LNCaP clone FGC (cell line): ENCODE measurements at regions not wholly inside any gene's neighbourhood (a gene's known extent, or its start where the extent isn't known, plus 50 kb on each side); places are given as distances from the start of the nearest gene placed in this dataset.
A peak's percentile ranks its signal among the peaks of the same experiment; 100 is the strongest.

Experiments used
- DNase-seq: peaks from one replicate; pipeline ENCODE4 v3.0.0-alpha.2; 2011; ENCODE audit warnings: low read depth
- H3K4me3 ChIP-seq: 2 replicates; pipeline ENCODE4 v1.5.1; 2011; ENCODE audit warnings: mild to moderate bottlenecking, low read depth, low read length, control low read depth
- TF ChIP-seq, protein P1 (sequence below): IDR thresholded peaks from 2 replicates; pipeline ENCODE4 v1.5.1; 2012; ENCODE audit warnings: mild to moderate bottlenecking; ENCODE audit not compliant: control insufficient read depth, insufficient read depth; ENCODE audit errors: extremely low read depth

DNA sequence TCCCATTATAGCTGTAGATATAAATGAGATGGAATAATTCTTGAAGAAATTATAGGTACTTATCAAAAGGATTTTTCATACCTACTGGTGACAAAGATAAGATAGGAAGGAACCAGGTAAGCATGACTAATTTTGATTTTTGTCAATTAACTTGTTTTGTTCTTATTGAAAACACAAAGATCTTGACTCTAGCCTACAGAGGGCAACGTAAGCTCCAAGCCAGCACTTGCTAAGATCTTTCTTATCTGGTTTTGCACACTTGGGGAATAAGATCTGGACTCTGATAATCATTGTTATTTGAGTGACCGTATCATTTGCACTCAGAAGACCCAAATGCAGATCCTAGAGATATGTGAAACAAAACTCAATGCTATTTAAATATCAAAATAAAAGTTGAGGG, 223.4 kb downstream of the VEGFC start:
- no peak overlapping the region for H3K4me3 ChIP-seq
- TF ChIP-seq, protein P1, sequence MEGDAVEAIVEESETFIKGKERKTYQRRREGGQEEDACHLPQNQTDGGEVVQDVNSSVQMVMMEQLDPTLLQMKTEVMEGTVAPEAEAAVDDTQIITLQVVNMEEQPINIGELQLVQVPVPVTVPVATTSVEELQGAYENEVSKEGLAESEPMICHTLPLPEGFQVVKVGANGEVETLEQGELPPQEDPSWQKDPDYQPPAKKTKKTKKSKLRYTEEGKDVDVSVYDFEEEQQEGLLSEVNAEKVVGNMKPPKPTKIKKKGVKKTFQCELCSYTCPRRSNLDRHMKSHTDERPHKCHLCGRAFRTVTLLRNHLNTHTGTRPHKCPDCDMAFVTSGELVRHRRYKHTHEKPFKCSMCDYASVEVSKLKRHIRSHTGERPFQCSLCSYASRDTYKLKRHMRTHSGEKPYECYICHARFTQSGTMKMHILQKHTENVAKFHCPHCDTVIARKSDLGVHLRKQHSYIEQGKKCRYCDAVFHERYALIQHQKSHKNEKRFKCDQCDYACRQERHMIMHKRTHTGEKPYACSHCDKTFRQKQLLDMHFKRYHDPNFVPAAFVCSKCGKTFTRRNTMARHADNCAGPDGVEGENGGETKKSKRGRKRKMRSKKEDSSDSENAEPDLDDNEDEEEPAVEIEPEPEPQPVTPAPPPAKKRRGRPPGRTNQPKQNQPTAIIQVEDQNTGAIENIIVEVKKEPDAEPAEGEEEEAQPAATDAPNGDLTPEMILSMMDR, result no peak
- DNase-seq, result no peak

DNA sequence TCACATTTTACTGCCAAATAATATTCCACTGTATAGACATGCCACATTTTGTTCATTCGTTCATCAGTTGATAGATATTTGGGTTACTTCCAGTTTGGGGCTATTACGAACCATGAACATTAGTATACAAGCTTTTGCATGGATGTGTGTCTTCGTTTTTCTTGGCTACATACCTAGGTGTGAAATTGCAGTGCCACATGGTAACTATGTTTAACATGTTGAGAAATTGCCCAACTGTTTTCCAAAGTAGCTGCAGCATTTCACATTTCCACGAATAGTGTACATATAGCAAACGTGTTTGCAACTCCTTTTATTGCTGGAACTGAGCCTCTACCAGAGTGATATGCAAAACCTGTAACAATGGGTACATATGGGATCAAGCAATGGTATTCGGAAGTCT, 221.5 kb downstream of the VEGFC start:
- TF ChIP-seq, protein P1, result no peak
- H3K4me3 ChIP-seq, result no peak overlapping the region
- DNase-seq, result no peak

DNA sequence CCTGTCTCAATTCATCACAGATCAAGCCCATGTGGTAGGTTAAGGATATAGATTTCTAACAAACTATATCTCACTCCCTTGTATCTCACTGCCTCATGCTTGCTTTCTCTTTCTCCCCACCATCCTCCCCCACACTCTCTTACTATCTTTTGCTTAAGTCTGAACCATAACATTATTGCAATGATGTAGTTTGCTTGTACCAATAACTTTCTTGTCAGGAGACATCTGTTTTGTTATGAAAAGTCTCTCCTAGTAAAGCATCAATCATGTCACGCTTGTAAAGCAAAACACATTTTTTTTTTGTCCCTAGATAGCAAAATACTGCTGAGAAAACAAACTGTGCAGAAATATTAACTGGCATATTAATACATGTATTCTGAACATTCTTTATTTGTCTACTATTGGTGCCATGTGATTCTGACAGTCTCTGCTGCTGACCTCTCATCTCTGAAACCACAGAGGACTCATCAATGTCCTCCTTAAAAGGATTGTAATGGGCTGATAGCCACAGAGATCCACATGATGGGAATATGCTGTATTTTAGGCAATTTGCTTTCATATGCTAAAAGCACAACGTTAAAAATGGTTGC, 217.5 kb downstream of the VEGFC start:
- TF ChIP-seq, protein P1, result no peak
- DNase-seq, result no peak
- no peak overlapping the region for H3K4me3 ChIP-seq

DNA sequence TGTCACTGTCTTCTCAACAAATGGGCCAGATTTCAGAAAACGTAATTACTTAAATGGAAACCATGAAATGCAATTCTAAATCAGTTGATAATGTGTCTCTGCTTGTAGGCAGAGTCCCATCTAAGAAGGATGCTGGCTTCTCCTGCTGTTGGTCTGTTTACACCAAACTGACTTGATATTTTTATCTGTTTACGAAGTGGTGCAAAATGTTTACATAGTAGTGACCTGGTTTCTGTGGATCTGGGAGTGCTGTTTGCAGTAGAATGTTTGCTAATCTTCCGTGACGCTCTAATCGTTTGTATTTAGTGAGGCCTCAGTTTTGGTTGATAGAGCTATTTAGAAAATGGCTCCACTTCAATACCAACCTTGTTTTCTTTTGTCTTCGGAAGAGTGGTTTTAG, 213.5 kb downstream of the VEGFC start:
- DNase-seq, result peak; percentile 68
- TF ChIP-seq, protein P1, result no peak

DNA sequence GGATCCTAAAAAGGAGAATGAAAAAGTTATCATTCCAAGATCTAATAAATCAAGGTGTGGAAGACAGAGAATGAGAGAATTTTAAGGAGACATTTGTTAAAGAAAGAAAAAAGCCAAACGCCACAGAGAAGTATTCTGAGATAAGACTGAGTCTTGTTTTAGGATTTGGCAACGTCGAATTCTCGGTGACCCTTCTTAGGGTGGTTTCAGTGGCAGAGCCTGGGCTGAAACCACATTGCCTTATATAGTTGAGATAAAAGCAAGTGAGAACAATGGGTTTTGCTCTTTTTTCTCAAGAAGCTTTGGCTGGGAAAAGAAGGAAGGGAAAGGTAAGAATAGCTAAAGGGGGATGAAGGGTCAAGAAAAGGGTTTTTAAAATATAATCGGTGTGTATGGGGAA, 209.4 kb downstream of the VEGFC start:
- TF ChIP-seq, protein P1, result no peak
- no peak overlapping the region for H3K4me3 ChIP-seq
- no peak for DNase-seq

More for the DNA sequence above, 213.5 kb downstream of the VEGFC start:
- no peak overlapping the region for H3K4me3 ChIP-seq

DNA sequence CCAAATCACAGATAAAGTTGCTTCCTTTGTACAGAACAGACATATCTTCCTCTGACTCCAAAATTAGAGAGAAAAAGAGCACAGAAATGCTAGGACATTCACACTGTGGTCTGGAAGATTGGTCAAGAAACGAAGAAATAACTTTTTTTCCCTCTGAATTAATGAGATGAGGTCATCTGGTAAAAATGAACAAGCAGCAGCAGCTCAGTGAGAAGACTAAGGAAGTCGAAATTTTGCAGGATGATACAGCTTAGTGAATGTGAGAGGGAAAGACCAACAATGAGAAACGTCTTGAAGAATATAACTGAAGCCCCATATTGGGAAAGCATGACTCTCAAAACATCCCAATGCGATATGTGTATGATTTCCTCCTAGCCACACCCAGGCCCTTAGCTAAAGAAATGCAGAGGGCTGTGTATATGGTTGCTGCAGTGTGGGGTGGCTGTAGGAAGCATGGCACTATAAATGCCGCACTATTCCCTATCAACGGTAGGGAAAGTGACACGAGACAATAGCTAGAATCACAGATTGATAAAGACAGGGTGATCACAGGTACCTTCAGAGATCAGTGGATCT, 208.6 kb downstream of the VEGFC start:
- DNase-seq, result no peak
- TF ChIP-seq, protein P1, result no peak
- no peak overlapping the region for H3K4me3 ChIP-seq

DNA sequence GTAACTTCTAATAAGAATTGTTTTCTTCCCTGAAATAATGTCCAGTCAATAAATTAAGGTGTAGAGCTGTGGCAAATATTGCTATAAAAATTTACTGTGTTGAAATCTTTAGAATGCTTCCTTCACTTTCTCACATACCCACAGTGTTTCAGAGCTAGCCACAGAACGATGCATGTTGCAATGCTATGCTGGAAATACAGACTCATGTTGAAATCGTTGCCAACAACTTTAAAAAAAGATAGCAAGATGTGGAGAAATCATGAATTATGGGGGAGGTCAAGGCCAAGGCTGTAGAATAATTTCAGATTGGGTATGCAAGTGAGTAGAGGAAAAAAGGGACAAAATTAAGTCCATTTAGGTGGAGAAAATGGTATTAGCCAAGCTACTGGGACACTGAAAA, 204.8 kb downstream of the VEGFC start:
- no peak for DNase-seq
- TF ChIP-seq, protein P1, result no peak
- H3K4me3 ChIP-seq, result no peak overlapping the region
